ENCODE measurements at regions not wholly inside any gene's neighbourhood (a gene's known extent, or its start where the extent isn't known, plus 50 kb on each side); places are given as distances from the start of the nearest gene placed in this dataset.

- Histone ChIP-seq H3K79me2 (ENCODE audit: insufficient read depth, low read length) (no peaks in the 10 kb centered on the region), H4K91ac (ENCODE audit: insufficient read length, low read depth, low read length) (no peak overlapping the region), H2AFZ (ENCODE audit: low read length) (no peak overlapping the region), H3K9ac (ENCODE audit: extremely low read depth, insufficient read length, low read length) (no peak overlapping the region), H3K9me3 (ENCODE audit: control insufficient read depth, low read depth, low read length) (no peaks in the 10 kb centered on the region), H2BK20ac (ENCODE audit: low read depth, low read length, poor library complexity, severe bottlenecking) (no peak overlapping the region), H2BK120ac (ENCODE audit: low read depth, low read length, poor library complexity, severe bottlenecking) (no peak overlapping the region), H3K23me2 (ENCODE audit: insufficient read length, low read depth, low read length, poor library complexity, severe bottlenecking) (no peaks in the 10 kb centered on the region), H3K79me1 (ENCODE audit: insufficient read depth, low read depth, low read length, poor library complexity, severe bottlenecking) (no peaks in the 10 kb centered on the region), H3K18ac (ENCODE audit: insufficient read length, low read depth, low read length) (no peak overlapping the region), H2BK12ac (ENCODE audit: insufficient read length, low read depth, low read length) (no peak overlapping the region), H2BK5ac (ENCODE audit: insufficient read length, low read length) (no peak overlapping the region), H3K4me1 (ENCODE audit: insufficient read depth, low read length) (no peaks in the 10 kb centered on the region; the same call in 1 of the 2 replicates), H2AK5ac (ENCODE audit: insufficient read length, low read length) (no peak overlapping the region), H3K23ac (ENCODE audit: insufficient read length, low read depth, low read length) (no peak overlapping the region), H3K4me2 (ENCODE audit: insufficient read depth, insufficient read length, low read length) (no peak overlapping the region), H3K27me3 (ENCODE audit: insufficient read depth, low read length) (no peaks in the 10 kb centered on the region), H3T11ph (ENCODE audit: low read length) (no peak overlapping the region), H3K14ac (ENCODE audit: insufficient read depth, low read length) (no peak overlapping the region), H3K4ac (ENCODE audit: low read depth, low read length) (no peak overlapping the region), H3K56ac (ENCODE audit: insufficient read length, low read depth, low read length) (no peak overlapping the region), H2BK15ac (ENCODE audit: low read depth, low read length) (no peak overlapping the region), H4K5ac (ENCODE audit: insufficient read length, low read depth, low read length) (no peak overlapping the region), H4K20me1 (ENCODE audit: control insufficient read depth, insufficient read depth, insufficient read length) (no peaks in the 10 kb centered on the region), H4K8ac (replicated peaks; ENCODE audit: insufficient read length, low read depth, low read length) (no peak overlapping the region), H3K27ac (ENCODE audit: insufficient read length, low read depth, low read length) (no peak overlapping the region)
- WGBS (ENCODE audit: extremely low coverage, insufficient read length, low lambda C conversion rate) = no CpG with 5 or more reads among the region's 4 CpGs
- H3K36me3 Mint-ChIP-seq (ENCODE audit: insufficient read depth in 1 of 3, low read depth in 3 of 3) = no peaks in the 10 kb centered on the region; a peak in 1 of 7 replicates
- no peak overlapping the region for H3K4me3 Mint-ChIP-seq
- no peak overlapping the region for H3K27ac Mint-ChIP-seq
- DNase-seq = no peak
- H3K9me3 Mint-ChIP-seq = no peaks in the 10 kb centered on the region
- peaks cover 4 to 7% of the 10 kb centered on the region in 2 experiments; a peak in 2 of 4 replicates for H3K4me1 Mint-ChIP-seq
- no peaks in the 10 kb centered on the region for H3K27me3 Mint-ChIP-seq (ENCODE audit: low read depth)
- no peak for TF ChIP-seq CTCF (conservative IDR thresholded peaks at IDR 0.05)
These were observed 195.2 kb upstream of the LRIG3 start for GRCh38 chr12:59115526-59115925.
